ENCODE measurements at regions not wholly inside any gene's neighbourhood (a gene's known extent, or its start where the extent isn't known, plus 50 kb on each side); places are given as distances from the start of the nearest gene placed in this dataset.

- H3K9ac ChIP-seq (ENCODE audit: low read length in 3 of 3), result no peak overlapping the region
- H3K9me3 ChIP-seq (ENCODE audit: control insufficient read depth in 2 of 3, insufficient read depth in 1 of 3, low read length in 3 of 3), result peaks cover 0 to 2% (median 0%) of the 10 kb centered on the region in 3 donors
- FAIRE-seq (no peak), DNase-seq (no peak)
- TF ChIP-seq, protein P1, sequence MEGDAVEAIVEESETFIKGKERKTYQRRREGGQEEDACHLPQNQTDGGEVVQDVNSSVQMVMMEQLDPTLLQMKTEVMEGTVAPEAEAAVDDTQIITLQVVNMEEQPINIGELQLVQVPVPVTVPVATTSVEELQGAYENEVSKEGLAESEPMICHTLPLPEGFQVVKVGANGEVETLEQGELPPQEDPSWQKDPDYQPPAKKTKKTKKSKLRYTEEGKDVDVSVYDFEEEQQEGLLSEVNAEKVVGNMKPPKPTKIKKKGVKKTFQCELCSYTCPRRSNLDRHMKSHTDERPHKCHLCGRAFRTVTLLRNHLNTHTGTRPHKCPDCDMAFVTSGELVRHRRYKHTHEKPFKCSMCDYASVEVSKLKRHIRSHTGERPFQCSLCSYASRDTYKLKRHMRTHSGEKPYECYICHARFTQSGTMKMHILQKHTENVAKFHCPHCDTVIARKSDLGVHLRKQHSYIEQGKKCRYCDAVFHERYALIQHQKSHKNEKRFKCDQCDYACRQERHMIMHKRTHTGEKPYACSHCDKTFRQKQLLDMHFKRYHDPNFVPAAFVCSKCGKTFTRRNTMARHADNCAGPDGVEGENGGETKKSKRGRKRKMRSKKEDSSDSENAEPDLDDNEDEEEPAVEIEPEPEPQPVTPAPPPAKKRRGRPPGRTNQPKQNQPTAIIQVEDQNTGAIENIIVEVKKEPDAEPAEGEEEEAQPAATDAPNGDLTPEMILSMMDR (IDR thresholded peaks at IDR 0.05; ENCODE audit: borderline replicate concordance, extremely low read depth, insufficient read depth), result no peak
- H3K36me3 ChIP-seq (ENCODE audit: control insufficient read depth in 2 of 3, insufficient read depth in 3 of 3, low read length in 3 of 3), result no peaks in the 10 kb centered on the region
- no peaks in the 10 kb centered on the region for H3K27me3 ChIP-seq (ENCODE audit: control insufficient read depth, insufficient read depth, low read length)
- H3K4me1 ChIP-seq (ENCODE audit: control insufficient read depth in 2 of 3, insufficient read depth in 2 of 3, low read depth in 1 of 3, low read length in 3 of 3), result no peaks in the 10 kb centered on the region
- intact Hi-C loops (cut with DNase I), result no loop called here
- H3K27ac ChIP-seq (ENCODE audit: low read depth in 2 of 2, low read length in 2 of 2), result no peak overlapping the region
- H3K4me3 ChIP-seq (ENCODE audit: low read length in 3 of 3), result no peak overlapping the region
These were observed 115.4 kb upstream of the ROPN1 start for GRCh38 chr3:124107104-124107890.

DNA sequence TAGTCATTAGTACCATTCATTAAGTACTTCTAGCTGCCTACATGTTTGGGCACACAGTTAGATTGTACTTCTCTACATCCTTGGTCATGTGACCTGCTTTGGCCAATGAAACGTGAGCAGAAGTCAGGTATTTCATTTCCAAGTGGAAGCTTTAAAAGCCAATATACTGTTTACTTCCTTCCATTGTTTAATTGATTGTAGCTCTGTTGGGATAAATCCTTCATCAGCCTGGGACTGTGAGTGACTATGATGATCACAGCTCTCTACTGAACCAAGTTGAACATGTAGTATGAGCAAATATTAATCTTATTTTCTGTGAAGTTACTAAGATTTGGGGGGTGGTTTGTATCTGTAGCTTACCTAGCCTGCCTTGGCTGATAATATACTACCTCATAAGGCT, 116.5 kb upstream of the ROPN1 start:
- FAIRE-seq, result no peak
- TF ChIP-seq, protein P1 (IDR thresholded peaks at IDR 0.05; ENCODE audit: borderline replicate concordance, extremely low read depth, insufficient read depth), result no peak
- H3K27ac ChIP-seq (ENCODE audit: low read depth in 2 of 2, low read length in 2 of 2), result no peak overlapping the region
- H3K4me1 ChIP-seq (ENCODE audit: control insufficient read depth in 2 of 3, insufficient read depth in 2 of 3, low read depth in 1 of 3, low read length in 3 of 3), result no peaks in the 10 kb centered on the region
- no peak overlapping the region for H3K4me3 ChIP-seq (ENCODE audit: low read length in 3 of 3)
- no peak for DNase-seq
- H3K9me3 ChIP-seq (ENCODE audit: control insufficient read depth in 2 of 3, insufficient read depth in 1 of 3, low read length in 3 of 3), result peaks cover 0 to 2% (median 0%) of the 10 kb centered on the region in 3 donors
- no peak overlapping the region for H3K9ac ChIP-seq (ENCODE audit: low read length in 3 of 3)
- no peaks in the 10 kb centered on the region for H3K36me3 ChIP-seq (ENCODE audit: control insufficient read depth in 2 of 3, insufficient read depth in 3 of 3, low read length in 3 of 3)
- H3K27me3 ChIP-seq (ENCODE audit: control insufficient read depth, insufficient read depth, low read length), result no peaks in the 10 kb centered on the region
- intact Hi-C loops (cut with DNase I), result no loop called here

DNA sequence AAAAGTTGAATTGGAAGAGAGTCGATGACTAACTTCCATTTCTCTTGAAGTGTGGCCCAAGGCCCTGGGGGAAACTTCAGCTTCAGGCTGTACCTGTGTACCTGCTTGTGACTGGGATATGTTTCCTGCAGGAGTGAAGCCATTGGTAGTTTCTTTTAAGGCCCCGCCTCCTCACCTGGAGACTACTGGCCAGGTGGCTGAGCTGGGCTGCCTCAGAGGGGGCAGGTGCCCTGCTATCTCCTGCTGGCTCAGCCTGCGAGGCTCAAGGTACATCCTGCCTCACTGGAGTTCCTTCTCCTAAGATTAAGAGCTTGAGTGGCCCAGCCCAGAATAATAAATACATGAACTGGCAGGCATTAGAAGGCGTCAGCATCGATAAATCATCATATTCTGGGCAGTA, 121.6 kb upstream of the ROPN1 start:
- no peaks in the 10 kb centered on the region for H3K9me3 ChIP-seq (ENCODE audit: control insufficient read depth in 2 of 3, insufficient read depth in 1 of 3, low read length in 3 of 3)
- no peak overlapping the region for H3K27ac ChIP-seq (ENCODE audit: low read depth in 2 of 2, low read length in 2 of 2)
- TF ChIP-seq, protein P1 (IDR thresholded peaks at IDR 0.05; ENCODE audit: borderline replicate concordance, extremely low read depth, insufficient read depth), result no peak
- H3K27me3 ChIP-seq (ENCODE audit: control insufficient read depth, insufficient read depth, low read length), result no peaks in the 10 kb centered on the region
- H3K4me1 ChIP-seq (ENCODE audit: control insufficient read depth in 2 of 3, insufficient read depth in 2 of 3, low read depth in 1 of 3, low read length in 3 of 3), result no peaks in the 10 kb centered on the region
- FAIRE-seq, result no peak
- no peaks in the 10 kb centered on the region for H3K36me3 ChIP-seq (ENCODE audit: control insufficient read depth in 2 of 3, insufficient read depth in 3 of 3, low read length in 3 of 3)
- H3K9ac ChIP-seq (ENCODE audit: low read length in 3 of 3), result no peak overlapping the region
- no peak for DNase-seq
- no peak overlapping the region for H3K4me3 ChIP-seq (ENCODE audit: low read length in 3 of 3)
- intact Hi-C loops (cut with DNase I), result no loop called here
